Sigmoid colon (tissue), 3 donors: ENCODE measurements at regions not wholly inside any gene's neighbourhood (a gene's known extent, or its start where the extent isn't known, plus 50 kb on each side); places are given as distances from the start of the nearest gene placed in this dataset.
"Not testable (repeated sequence)": the region's sequence is repeated elsewhere in the genome, so short reads cannot be mapped to it uniquely, and the experiment has no call there.

ENCODE experiments used
- CTCF ChIP-seq, 4 experiments: fragments of 450-650 bp in 3 of 4; fragments of 200-600 bp in 1 of 4; IDR thresholded peaks; one replicate each; pipeline ENCODE4 v1.5.1; 2016 to 2019; ENCODE audit warnings: antibody characterized with exemption in 4 of 4, mild to moderate bottlenecking in 3 of 4, moderate library complexity in 2 of 4
- POLR2A ChIP-seq, 2 donors: fragments of 450-650 bp; IDR thresholded peaks; one replicate each; pipeline ENCODE4 v1.6.1; 2016; ENCODE audit warnings: antibody characterized with exemption in 2 of 2, mild to moderate bottlenecking in 2 of 2, moderate library complexity in 2 of 2

GRCh38 chr1:143786381-143786780 lies 185.4 kb downstream of the FAM72C start:
- TF ChIP-seq POLR2A, CTCF (IDR thresholded peaks at IDR 0.05): not testable (repeated sequence)
